Omental fat pad (tissue), 3 donors: ENCODE measurements at regions not wholly inside any gene's neighbourhood (a gene's known extent, or its start where the extent isn't known, plus 50 kb on each side); places are given as distances from the start of the nearest gene placed in this dataset.

ENCODE experiments used
- ATAC-seq: fragments of 150-250 bp; one replicate; pipeline ENCODE4 v1.9.1; 2016; ENCODE audit warnings: mild to moderate bottlenecking, moderate library complexity; ENCODE audit not compliant: low FRiP score
- DNase-seq: peaks from one replicate; pipeline ENCODE4 v3.0.0-alpha.2; 2019; ENCODE audit warnings: low spot score
- CTCF ChIP-seq, 3 donors: fragments of 450-650 bp; IDR thresholded peaks; one replicate each; pipeline ENCODE4 v1.5.1; 2016 to 2017; ENCODE audit warnings: antibody characterized with exemption in 3 of 3, mild to moderate bottlenecking in 3 of 3, moderate library complexity in 2 of 3

- ATAC-seq (no peak), DNase-seq (no peak)
- TF ChIP-seq CTCF (IDR thresholded peaks at IDR 0.05), result no peak
These were observed 304.1 kb downstream of the MCTP2 start for GRCh38 chr15:94535298-94536048.

- TF ChIP-seq CTCF (IDR thresholded peaks at IDR 0.05), result no peak
- ATAC-seq (no peak), DNase-seq (no peak)
These were observed 305.2 kb downstream of the MCTP2 start for GRCh38 chr15:94536549-94536948.

- ATAC-seq, result no peak
- no peak for DNase-seq
- TF ChIP-seq CTCF (IDR thresholded peaks at IDR 0.05), result no peak
These were observed 306.9 kb downstream of the MCTP2 start for GRCh38 chr15:94538280-94538679.

GRCh38 chr15:94542391-94542790, 311.0 kb downstream of the MCTP2 start:
- no peak for ATAC-seq
- TF ChIP-seq CTCF (IDR thresholded peaks at IDR 0.05), result no peak
- DNase-seq, result no peak

GRCh38 chr15:94546808-94547207, 315.4 kb downstream of the MCTP2 start:
- TF ChIP-seq CTCF (IDR thresholded peaks at IDR 0.05), result no peak
- no peak for ATAC-seq
- DNase-seq, result no peak

GRCh38 chr15:94547711-94548110, 316.4 kb downstream of the MCTP2 start:
- DNase-seq (no peak), ATAC-seq (no peak)
- no peak for TF ChIP-seq CTCF (IDR thresholded peaks at IDR 0.05)

GRCh38 chr15:94555841-94556519, 324.6 kb downstream of the MCTP2 start:
- DNase-seq (no peak), ATAC-seq (no peak)
- no peak for TF ChIP-seq CTCF (IDR thresholded peaks at IDR 0.05)
